Retinal pigment epithelial cell (primary cell): ENCODE measurements at regions not wholly inside any gene's neighbourhood (a gene's known extent, or its start where the extent isn't known, plus 50 kb on each side); places are given as distances from the start of the nearest gene placed in this dataset.

Experiments used
- DNase-seq: peaks from one replicate; pipeline ENCODE4 v3.0.0-alpha.2; 2010; ENCODE audit warnings: low read depth
- H3K4me3 ChIP-seq: 2 replicates; pipeline ENCODE4 v1.5.1; 2011; ENCODE audit warnings: mild to moderate bottlenecking, low read length, control low read depth, moderate library complexity
- CTCF ChIP-seq: conservative IDR thresholded peaks from 2 replicates; pipeline ENCODE4 v1.5.1; 2011; ENCODE audit warnings: low read depth, low read length, control low read depth, inconsistent platforms

DNA sequence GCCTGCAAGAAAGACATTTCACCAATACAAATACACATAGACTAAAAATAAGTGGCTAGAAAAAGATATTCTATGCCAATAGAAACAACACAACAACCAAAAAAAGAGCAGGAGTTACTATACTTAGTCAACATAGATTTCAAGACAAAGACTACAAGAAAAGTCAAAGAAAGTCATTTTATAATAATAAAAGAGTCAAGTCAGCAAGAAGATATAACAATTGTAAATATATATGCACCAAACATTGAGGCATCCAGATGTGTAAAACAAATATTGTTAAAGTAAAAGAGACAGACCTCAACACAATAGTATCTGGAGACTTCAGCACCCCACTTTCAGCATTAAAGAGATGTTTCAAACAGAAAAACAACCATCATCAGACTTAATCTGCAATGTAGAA, 104.6 kb downstream of the AMY1C start:
- DNase-seq = no peak
- no peak overlapping the region for H3K4me3 ChIP-seq
- no peak for TF ChIP-seq CTCF

DNA sequence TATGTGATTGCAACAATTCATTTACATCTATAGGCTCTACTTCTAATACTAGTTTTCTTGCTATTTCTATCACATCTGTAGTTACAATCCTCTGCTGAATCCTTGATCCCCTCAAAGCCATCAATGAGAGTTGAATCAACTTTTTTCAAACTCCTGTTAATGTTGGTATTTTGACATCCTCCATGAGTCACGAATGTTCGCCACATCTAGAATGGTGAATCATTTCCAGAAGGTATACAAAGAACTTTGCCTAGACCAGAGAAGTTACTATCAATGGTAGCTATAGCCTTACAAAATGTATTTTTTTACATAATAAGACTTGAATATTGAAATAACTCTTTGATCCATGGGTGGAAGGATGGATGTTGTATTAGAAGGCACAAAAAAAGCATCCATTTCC, 110.0 kb downstream of the AMY1C start:
- H3K4me3 ChIP-seq = no peak overlapping the region
- no peak for DNase-seq
- no peak for TF ChIP-seq CTCF

- H3K4me3 ChIP-seq = no peak overlapping the region
- TF ChIP-seq CTCF = no peak
- DNase-seq = no peak
Measured at GRCh38 chr1:103898576-103899345, 149.1 kb downstream of the AMY1C start.

DNA sequence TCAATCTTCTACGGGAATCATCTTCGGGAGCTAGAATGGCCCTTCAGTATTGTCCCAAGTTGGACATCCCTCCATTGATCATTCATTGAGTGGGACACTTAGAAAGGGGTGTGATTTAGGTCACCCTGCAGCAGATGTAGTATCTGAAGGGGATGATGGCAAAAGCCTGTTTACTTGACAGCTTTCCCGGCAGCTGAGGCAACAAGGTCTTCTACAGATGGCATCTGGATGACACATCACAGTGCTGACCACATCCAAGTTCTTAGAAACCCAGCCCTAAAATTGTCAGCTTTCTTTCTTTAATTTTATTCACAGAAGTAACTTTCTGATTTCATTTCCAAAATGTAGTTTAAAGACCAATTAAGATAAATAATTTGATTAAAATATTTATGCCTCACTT, 150.3 kb downstream of the AMY1C start:
- no peak for DNase-seq
- no peak for TF ChIP-seq CTCF
- H3K4me3 ChIP-seq = no peak overlapping the region

GRCh38 chr1:103901072-103901471, 151.4 kb downstream of the AMY1C start:
- H3K4me3 ChIP-seq = no peak overlapping the region
- DNase-seq = no peak
- TF ChIP-seq CTCF = no peak

DNA sequence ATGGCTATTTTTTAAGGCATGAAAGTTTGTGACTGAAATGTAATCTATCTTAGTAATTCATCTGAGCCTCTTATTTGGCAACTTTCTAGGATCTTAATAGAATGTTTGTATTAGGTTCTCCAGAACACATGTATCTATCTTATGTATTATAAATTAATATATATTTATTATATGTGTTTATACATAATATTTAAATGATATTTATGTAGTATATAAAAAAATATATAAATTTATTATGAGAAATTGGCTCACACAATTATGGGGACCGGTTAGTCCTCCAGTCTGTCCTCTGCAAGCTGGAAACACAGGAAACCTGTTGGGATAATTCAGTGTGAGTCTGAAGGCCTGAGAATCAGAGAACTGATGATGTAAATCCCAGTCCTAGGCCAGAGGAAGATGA, 155.7 kb downstream of the AMY1C start:
- H3K4me3 ChIP-seq = no peak overlapping the region
- no peak for DNase-seq
- no peak for TF ChIP-seq CTCF

GRCh38 chr1:103911450-103911849, 161.8 kb downstream of the AMY1C start:
- no peak for TF ChIP-seq CTCF
- no peak overlapping the region for H3K4me3 ChIP-seq
- no peak for DNase-seq
